HG03378 (cell line): ENCODE measurements at regions not wholly inside any gene's neighbourhood (a gene's known extent, or its start where the extent isn't known, plus 50 kb on each side); places are given as distances from the start of the nearest gene placed in this dataset.
A peak's percentile ranks its signal among the peaks of the same experiment; 100 is the strongest.

Source experiments
- ATAC-seq: cut with Tn5 transposase; IDR thresholded peaks from one replicate; pipeline ENCODE4 v1.9.1; 2021; ENCODE audit warnings: mild to moderate bottlenecking, moderate library complexity; ENCODE audit not compliant: unreplicated experiment

DNA sequence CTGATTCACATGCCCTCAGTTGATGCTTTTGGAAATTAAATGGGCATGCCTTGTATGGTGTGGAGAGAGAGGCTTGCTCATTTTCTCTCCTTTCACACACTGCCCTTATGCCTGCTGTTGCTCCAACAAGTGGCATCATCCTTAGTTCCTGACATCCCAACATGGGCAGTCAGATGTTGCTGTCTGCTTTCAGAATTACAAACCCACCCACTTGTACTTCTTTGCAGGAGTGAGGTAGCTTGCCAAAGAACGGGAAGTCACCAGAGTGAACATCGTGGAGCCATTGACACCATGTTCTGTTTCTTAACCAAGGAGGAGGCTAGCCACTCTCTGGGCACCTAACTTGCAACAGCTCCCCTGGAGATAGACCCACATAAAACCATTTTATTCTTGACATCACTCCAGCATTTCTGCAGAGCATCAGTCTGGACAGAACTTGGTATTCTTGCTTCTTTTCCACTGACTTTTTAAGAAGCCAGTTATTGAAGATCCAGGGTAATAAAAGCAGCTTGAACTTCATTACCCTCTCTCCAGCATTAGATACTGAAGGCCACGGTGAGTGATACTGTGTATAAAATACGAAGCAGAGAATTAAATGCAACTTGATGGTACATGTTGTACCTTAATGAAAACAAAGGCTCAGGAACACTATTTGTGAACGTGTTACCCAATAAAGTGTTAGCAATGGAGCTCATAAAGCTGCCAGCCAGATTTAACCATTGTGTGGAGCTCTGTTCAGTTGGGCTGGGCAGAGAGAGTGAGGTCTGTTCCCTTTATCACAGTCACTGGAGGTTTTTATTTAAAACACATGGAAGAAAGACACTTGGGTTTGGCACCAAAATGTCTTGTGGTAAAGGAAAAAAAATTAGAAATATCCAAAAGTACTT, 195.8 kb upstream of the HABP2 start:
- ATAC-seq, result no peak

DNA sequence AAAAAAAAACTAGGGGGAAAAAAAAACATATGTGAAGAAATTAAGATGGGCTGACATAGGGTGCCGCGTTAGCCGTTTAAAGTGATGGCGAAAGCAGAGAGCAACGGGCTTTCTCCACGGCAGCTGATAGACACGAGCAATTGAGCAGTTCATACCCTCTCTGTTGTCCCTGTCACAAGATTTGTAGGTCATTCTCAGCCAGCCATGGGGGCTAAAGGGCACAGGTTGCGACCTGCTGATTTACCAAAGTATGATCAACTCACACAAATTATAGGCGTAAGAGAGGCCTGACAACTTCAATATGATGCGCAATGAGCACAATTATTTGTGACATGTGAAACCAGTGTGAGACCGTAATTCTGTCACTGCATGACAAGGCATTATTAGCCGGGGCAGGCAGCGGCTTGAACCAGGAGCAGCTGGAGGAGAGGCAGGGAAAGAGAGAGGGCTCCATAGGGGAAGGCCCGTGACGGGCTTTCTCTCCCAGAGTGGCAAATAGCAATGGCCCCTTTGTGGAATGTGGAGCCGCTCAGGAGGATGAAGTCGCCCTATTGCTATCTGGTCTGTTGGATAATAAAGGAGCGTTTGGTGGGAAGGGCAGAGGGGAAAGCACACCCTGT, 195.1 kb upstream of the HABP2 start:
- no peak for ATAC-seq

DNA sequence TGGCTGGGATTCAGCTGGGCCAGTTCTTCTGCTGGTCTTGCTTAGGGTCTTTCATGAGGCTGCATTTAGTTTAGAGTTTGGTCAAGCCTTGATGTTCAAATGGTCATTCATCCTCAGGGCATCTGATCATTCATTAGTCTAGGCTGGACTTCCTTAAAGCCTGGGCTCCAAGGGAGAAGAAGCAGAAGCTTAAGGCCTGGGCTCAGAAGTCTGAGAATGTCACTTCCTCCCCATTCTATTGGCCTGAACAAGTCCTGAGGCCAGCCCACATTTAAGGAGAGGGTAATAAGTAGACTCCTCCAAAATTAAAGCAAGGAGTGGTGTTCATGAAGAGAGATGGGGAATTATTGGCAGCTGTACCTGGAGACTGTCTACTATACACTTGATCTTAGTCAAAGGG, 193.2 kb upstream of the HABP2 start:
- ATAC-seq, result no peak

DNA sequence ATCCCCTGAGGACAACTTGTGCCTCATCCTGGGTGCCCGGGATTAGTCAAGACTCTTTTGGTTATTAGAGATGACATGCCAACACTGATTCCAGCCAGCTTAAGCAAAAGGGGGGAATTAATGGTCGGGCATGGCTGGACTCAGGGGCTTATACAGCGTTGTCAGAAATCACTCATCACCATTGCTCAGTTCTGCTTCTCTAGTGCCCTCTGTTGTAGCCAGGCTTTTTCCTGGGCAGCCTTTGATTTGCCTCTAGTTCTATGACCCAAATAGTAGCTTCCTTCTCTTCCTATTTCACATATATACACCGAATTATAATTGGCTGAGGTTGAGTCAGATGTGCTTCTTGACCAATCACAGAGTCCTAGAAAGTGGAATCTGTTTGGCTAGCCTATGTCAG, 192.0 kb upstream of the HABP2 start:
- ATAC-seq, result no peak

DNA sequence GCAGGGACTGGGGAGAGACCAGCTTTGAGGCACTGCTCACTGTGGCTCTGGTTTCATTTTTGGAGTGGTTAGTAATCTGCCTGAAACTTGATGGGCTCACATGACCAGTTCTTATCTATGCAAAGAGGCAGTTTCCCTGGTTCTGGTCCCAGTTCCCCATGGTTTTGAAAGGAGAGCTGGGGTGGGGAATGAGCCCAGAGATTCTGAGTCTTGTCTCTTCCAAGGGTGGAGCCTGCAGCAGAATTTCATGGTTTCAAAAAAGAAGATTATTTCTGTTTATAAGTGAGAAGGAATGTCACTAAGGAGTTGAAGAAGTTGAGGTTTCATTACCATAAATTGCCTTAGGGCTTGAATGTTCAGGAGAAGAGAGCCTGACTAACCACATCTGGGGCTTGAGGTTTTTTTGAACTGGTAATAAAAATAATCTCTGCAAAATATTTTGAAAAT, 190.2 kb upstream of the HABP2 start:
- no peak for ATAC-seq

DNA sequence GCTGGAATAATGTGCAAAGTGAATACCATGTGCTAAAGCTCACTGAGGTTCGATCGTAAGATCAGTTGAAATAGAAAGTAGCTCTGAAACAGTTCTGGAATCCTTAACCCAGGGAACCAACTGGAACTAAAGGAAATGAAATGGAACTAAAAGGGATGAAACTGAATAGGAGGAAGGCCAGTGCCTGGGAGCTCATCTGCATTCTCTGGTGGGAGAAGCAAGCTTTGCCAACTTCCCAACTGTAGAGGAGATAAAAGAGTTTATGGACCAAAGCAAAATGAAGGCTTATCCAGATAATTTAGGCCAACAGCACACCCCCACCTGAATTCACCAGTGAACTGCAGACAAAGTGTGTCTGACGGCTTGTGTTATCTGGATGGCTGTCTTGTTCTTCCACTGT, 188.6 kb upstream of the HABP2 start:
- no peak for ATAC-seq

DNA sequence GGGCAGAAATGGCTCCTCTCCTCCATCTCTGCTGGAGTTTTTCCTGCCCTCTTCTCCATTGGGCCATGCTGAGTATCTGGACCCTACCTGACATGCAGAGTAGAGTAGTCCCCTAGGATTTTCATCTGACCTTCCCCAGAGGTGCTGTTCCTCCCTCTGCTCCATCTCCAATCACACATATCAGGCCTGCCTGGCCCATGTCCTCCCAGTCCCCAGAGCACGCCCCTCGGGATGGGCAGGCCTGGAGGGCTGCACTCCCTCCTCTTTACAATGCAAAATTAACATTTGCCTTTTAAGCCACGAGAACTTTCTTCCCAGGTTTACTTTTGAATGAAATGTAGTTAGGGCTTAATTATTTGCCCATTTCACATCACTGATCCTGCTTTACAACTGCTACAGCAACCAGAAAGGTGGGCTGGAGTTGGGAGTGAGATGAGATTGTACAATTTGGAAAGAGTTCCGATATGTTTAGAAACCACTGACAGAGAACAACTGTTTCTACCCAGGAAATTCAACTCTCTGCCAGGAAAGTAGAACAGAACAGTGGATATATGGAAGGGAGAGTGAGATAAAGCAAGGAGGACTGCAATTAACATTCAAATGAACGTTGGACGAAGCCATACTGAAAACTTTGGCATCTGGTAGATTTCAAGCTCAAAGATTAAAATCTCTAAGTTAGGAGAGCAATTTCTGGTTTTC, 184.0 kb upstream of the HABP2 start:
- no peak for ATAC-seq

DNA sequence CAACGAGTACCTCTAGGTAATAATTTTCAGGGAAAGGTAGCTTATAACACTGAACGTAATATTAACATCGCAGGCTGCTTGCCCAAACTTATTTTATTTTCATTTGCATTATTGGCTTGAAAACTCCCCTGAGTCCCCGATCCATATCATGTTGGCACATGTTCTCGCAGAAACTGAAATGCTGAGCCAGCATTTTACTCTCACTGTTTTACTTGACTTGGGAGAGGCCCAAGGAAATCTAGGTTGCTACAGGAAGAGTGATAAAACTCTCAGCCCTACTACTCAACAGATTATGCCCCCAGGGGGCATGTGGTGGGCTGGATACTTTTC, 183.5 kb upstream of the HABP2 start:
- ATAC-seq, result no peak

DNA sequence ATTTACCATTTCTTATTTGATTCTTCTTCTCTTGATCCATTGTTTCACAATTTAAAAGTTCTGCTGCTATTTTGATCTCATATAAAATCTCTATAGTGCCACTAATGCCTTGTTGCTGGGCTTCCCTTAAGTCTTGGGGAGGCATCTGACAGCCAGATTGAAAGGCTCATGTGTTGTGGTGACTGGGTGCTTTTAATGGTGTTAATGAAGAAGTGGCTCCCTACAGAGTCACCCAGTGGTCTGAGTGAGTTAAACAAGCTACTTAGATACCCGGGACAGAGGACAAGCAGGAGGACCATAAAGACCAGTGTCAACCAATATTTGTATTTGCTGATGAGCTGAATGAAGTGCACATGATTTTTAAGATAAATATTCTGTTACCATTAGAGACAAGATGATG, 176.4 kb upstream of the HABP2 start:
- ATAC-seq, result no peak

DNA sequence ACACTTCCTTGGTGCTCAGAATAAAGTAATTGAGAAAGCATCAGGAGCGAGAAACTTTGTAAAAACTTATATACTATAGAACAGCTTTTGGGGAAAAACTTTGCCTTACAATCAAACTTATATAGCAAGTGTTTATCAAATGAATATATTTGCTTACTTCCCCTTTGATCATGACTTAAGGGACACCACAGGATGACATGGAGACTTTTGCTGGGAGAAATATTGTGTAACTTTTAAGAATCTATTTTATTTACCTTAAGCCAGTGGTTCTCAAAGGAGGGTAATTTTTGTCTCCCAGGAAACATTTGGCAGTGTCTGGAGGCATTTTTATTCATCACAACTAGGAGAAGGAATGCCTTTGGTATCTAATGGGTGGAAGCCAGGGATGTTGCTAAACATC, 173.8 kb upstream of the HABP2 start:
- ATAC-seq, result no peak

DNA sequence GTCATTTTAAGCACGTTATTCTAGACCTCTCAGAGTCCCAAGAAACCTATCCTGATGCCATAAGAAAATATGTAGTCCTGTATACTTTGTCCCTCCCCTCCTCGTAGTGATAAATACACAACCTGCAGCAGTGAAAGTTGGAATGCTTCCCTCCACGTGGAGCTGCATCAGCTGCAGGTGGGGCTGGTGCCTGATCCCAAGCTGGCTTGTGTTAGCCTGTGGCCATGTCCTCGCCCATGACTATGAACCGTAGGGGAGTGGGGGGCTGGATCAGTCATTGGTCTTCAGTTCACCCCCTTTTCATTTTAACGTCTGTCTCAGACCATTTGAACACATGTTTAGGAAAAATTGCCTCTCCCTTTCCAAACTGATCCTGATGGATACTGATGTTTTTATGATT, 171.4 kb upstream of the HABP2 start:
- ATAC-seq, result no peak

DNA sequence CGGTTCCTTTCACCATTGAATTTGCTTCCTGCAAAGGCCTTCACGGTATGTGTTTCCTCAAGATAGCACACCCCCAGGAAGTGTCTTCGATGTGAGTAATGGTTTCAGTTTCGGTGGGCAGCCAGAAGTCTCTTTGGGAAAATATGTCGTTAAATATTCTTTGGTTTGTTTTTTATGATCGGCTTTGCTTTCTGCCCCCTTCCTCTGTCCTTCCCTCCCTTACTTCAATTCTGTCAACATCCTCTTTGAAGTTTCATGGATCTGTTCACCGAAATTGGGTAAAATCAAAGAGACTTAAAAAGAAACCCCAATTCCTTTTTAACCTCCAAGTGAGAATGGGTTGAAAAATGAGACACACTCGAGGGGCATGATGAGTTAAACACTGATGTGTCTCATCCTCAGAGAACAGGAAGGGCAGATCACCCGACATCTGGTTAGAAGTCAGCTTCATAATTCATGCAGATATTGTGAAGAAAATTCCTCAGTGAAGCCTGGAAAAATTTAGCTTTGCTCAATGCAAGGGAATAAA, 170.8 kb upstream of the HABP2 start:
- ATAC-seq, result peak; percentile 72

DNA sequence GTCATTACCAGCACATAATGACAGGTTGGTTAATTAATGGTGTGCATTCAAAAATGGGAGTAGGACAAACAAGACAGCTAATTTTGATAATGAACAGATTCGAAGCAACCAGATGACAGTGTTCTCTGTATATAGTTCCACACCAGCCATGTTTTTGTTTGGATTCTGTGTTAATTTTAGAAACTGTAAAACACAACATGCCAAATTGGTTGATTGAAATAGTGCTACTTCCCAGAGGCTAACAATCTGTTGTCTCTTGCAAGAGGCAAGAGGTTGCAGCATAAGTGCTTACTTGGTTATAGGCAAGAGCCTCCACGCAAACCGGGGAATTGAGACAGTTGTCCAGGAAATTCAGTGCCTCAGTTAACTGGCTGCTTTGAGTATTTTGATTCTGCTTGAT, 170.2 kb upstream of the HABP2 start:
- no peak for ATAC-seq

DNA sequence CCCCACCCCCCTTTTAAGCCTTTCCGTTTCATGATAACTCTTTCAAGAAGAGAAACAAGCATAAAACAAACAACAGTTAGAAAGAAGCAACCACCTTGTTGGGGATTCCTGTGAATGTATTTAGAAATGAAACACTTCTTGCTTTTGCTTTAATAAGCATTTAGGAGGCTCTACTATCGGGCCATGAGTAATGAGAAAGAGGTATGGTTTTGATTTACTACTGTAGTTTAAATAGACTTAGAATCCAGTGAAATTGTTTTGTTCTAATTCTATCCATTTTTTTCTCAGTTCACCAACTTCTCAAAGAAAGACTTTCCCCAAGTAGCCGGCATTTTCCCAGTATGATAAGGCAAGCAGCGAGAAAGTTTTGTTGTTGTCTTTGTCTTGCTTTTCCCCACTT, 168.7 kb upstream of the HABP2 start:
- no peak for ATAC-seq

DNA sequence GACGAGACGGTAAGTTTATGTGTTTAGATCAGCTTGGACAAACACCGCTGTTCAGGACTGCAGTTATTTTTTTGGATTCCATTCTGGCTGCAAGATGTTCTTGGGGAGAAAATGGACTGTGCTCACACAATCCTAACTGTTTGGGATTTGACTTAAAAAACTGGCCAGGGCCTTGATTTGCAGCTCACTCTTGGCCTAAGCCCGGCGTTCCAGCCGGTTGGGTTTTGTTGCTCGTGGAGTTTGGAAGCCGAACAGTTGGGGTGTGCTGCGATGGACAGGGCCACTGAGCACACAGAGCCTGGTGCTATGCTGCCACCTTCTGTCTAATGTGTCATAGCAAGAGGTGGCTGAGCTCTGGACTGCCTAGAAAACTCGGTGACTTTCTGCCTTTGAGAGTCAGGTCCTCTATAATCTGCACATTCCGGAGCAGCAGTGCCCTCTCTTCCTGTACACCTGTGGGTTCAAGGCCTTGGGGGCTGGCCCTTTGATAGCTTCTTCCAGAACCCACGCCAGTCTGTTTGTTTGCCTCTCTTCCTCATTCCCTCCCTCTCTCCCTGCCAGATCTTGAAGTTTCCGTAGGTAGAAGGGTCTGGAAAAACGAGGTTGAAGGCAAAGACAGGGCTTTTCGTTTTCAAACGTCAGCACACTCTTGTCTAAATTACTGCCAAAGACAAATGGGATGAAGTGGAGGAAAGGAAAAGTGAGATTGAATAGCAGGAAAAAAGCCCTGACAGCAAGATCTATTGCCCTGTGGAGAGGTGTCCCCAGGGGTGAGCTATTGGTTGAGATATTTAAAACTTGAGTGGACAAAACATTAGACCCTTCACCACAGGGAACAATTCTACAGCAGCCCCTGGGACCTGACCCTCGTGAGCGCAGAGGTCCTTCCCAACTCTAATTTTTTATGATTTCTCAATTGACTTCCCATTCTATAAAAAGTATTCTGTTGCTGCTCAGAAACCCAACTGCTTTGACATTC, 167.5 kb upstream of the HABP2 start:
- peak; percentile 72 for ATAC-seq

DNA sequence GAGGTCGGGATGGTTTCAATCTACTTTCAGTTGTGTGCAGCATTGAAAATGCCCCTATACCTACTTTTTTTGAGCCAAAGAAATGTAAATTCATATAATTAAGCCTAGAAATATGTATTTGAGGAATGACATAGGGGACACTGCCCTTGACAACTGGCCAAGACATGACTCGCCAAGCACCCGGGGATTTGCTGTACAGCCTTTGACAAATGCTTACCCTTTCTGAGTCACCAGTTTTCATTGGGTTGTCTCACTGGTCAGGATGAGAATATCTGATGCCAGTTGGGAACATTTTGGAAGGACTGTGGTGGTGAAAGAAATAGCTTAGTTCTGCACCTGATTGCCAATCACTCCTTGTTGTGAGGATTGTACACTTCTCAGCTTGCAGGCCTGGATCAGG, 166.8 kb upstream of the HABP2 start:
- ATAC-seq, result no peak

DNA sequence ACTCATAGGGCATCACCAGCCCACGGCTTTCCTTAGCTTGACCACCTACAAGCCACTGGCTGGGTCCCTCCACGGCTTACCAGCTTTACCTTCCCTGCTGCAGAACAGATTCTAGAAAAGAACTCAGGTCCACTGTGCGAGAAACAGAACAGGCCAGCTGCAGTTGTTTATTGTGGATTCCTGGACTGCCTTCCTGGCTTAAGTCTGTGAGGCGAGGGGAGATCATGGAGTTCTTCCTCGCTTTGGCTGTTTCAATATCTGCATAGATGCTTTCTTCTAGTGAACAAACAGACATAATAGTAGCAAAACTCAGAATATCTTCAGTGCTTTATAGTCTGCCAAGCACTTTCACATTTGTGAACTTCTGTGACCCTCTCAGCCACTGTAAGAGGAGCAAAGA, 162.9 kb upstream of the HABP2 start:
- no peak for ATAC-seq

DNA sequence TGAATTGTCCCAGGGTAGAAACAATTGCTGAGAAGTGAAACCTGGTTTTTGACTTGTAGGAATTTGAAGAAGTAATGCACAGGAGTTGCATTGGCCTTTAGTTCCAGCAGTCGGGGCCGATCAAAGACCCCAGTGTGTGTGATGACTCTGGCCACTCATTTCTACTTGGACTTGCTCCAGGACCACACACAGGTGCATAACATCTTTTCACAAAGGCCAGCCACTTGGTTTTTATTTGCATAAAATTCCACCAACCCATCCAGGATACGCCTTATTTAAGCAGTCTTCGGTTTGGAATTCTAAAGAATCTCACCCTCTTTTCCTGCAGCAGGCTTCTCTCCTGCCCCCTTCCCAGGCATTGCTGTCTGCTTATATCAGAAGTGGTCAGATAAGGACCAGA, 162.0 kb upstream of the HABP2 start:
- ATAC-seq, result no peak

DNA sequence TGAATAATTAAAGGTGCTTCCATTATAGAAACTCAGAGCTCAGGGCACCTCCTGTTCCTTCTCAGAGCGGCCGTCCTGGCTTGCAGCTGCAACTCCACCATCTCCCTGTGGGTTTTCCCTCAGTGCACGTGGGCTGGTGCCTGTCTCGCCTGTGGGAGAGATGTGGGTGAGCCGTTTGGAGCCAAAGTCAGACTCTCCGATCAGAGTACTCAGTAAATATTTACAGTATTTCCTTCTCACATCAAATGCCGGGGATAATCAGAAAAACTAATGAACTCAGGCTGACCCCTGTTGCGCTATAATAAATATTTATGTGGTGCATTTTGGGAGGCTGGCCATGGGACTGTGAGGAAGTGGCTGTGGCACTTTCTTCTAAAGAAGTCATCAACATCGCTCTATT, 155.8 kb upstream of the HABP2 start:
- no peak for ATAC-seq

DNA sequence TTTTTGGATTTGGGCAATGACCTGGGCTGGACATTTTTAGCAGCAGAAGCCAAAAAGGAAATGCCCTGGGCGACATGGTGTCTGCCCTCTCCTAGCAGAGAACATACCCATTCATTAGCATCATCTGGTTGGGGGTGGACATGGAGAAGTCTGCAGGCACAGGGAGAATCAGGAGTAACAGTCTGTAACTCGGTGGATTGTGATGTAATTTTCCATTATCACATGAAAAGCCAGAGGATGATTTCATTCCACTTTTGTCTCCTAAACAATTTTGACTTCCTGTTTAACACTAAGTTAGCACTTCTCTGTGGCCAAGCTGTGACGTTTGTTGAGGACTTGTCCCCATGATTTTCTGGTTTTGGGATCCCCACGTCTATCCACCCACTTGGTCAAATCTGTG, 153.8 kb upstream of the HABP2 start:
- no peak for ATAC-seq

DNA sequence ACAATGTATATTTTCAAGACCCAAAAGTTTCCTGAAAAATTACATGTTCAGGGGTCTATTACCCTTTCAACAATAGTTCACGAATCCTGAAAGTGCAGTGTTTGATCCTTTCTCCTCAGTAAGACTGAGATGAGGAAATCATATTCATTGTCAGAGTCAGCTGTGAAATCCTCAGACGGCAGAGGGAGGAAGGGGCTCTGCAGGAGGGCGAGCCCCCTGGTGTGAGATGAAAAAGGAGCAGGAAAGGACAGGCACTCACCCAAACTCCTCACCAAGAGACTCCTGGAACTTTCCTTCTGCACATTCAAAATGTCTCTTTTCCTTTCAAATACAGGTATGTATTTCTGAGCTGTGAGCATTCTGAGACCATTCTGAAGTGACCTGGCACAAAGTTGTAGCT, 150.3 kb upstream of the HABP2 start:
- ATAC-seq, result no peak
